Activated T-helper 9 cell treated with anti-CD3 and anti-CD28 coated beads, Interleukin-2, amount 50 U/mL, for 16 hours (primary cell): ENCODE measurements at regions not wholly inside any gene's neighbourhood (a gene's known extent, or its start where the extent isn't known, plus 50 kb on each side); places are given as distances from the start of the nearest gene placed in this dataset.

Experiments
- DNase-seq: peaks from one replicate; pipeline ENCODE4 v3.0.0-alpha.2; 2020; ENCODE audit warnings: low read depth

- DNase-seq = no peak
Measured at GRCh38 chr13:104416973-104417372, 1350.8 kb upstream of the SLC10A2 start.

- DNase-seq = no peak
Measured at GRCh38 chr13:104414771-104415170, 1348.6 kb upstream of the SLC10A2 start.

GRCh38 chr13:104414181-104414580 is 1348.0 kb upstream of the SLC10A2 start:
- no peak for DNase-seq

- DNase-seq = no peak
Measured at GRCh38 chr13:104411141-104411765, 1345.0 kb upstream of the SLC10A2 start.

GRCh38 chr13:104408733-104409132 is 1342.5 kb upstream of the SLC10A2 start:
- no peak for DNase-seq

- DNase-seq = no peak
Measured at GRCh38 chr13:104404325-104404724, 1338.1 kb upstream of the SLC10A2 start.

- DNase-seq = no peak
Measured at GRCh38 chr13:104389691-104390090, 1323.5 kb upstream of the SLC10A2 start.

- DNase-seq = no peak
Measured at GRCh38 chr13:104387510-104387909, 1321.3 kb upstream of the SLC10A2 start.

- DNase-seq = no peak
Measured at GRCh38 chr13:104385404-104385803, 1319.2 kb upstream of the SLC10A2 start.

GRCh38 chr13:104382951-104383350 is 1316.7 kb upstream of the SLC10A2 start:
- DNase-seq = no peak

- no peak for DNase-seq
Measured at GRCh38 chr13:104376588-104376987, 1310.4 kb upstream of the SLC10A2 start.

- no peak for DNase-seq
Measured at GRCh38 chr13:104375614-104376013, 1309.4 kb upstream of the SLC10A2 start.

- no peak for DNase-seq
Measured at GRCh38 chr13:104372095-104372655, 1306.0 kb upstream of the SLC10A2 start.

GRCh38 chr13:104365430-104365829 is 1299.2 kb upstream of the SLC10A2 start:
- no peak for DNase-seq

- DNase-seq = no peak
Measured at GRCh38 chr13:104357672-104358354, 1291.6 kb upstream of the SLC10A2 start.

GRCh38 chr13:104357174-104357573 is 1291.0 kb upstream of the SLC10A2 start:
- DNase-seq = no peak

- no peak for DNase-seq
Measured at GRCh38 chr13:104355041-104355670, 1288.9 kb upstream of the SLC10A2 start.

GRCh38 chr13:104327211-104327610 is 1261.0 kb upstream of the SLC10A2 start:
- DNase-seq = no peak

GRCh38 chr13:104326523-104326922 is 1260.3 kb upstream of the SLC10A2 start:
- DNase-seq = no peak

- no peak for DNase-seq
Measured at GRCh38 chr13:104321756-104322155, 1255.5 kb upstream of the SLC10A2 start.

GRCh38 chr13:104320446-104320845 is 1254.2 kb upstream of the SLC10A2 start:
- DNase-seq = no peak

GRCh38 chr13:104318121-104318520 is 1251.9 kb upstream of the SLC10A2 start:
- no peak for DNase-seq

GRCh38 chr13:104315606-104316005 is 1249.4 kb upstream of the SLC10A2 start:
- DNase-seq = no peak
